Osteocyte (in vitro differentiated cells): ENCODE measurements at regions not wholly inside any gene's neighbourhood (a gene's known extent, or its start where the extent isn't known, plus 50 kb on each side); places are given as distances from the start of the nearest gene placed in this dataset.
A peak's percentile ranks its signal among the peaks of the same experiment; 100 is the strongest.

Experiments
- DNase-seq: peaks from one replicate; pipeline ENCODE4 v3.0.0; 2021; ENCODE audit warnings: mixed read lengths; ENCODE audit not compliant: unreplicated experiment; ENCODE audit errors: extremely low spot score
- H3K27ac Mint-ChIP-seq: one replicate; pipeline ENCODE4 v1.8.0; 2021; ENCODE audit warnings: mild to moderate bottlenecking, mixed read lengths; ENCODE audit not compliant: unreplicated experiment
- H3K27me3 Mint-ChIP-seq: one replicate; pipeline ENCODE4 v1.8.0; 2021; ENCODE audit warnings: mixed read lengths; ENCODE audit not compliant: unreplicated experiment
- H3K36me3 Mint-ChIP-seq: one replicate; pipeline ENCODE4 v1.8.0; 2021; ENCODE audit warnings: mixed read lengths; ENCODE audit not compliant: unreplicated experiment
- H3K4me1 Mint-ChIP-seq: one replicate; pipeline ENCODE4 v1.8.0; 2021; ENCODE audit warnings: mixed read lengths; ENCODE audit not compliant: unreplicated experiment
- H3K4me3 Mint-ChIP-seq: one replicate; pipeline ENCODE4 v1.8.0; 2021; ENCODE audit warnings: mild to moderate bottlenecking, moderate library complexity, mixed read lengths; ENCODE audit not compliant: unreplicated experiment
- H3K9me3 Mint-ChIP-seq: one replicate; pipeline ENCODE4 v1.8.0; 2021; ENCODE audit warnings: mixed read lengths; ENCODE audit not compliant: unreplicated experiment
- TF ChIP-seq, protein P1 (sequence below): fragments of 200-600 bp; sonication (generic); IDR thresholded peaks from 2 replicates; pipeline ENCODE4 v1.5.0; 2021; ENCODE audit warnings: antibody characterized with exemption, mild to moderate bottlenecking, moderate library complexity

DNA sequence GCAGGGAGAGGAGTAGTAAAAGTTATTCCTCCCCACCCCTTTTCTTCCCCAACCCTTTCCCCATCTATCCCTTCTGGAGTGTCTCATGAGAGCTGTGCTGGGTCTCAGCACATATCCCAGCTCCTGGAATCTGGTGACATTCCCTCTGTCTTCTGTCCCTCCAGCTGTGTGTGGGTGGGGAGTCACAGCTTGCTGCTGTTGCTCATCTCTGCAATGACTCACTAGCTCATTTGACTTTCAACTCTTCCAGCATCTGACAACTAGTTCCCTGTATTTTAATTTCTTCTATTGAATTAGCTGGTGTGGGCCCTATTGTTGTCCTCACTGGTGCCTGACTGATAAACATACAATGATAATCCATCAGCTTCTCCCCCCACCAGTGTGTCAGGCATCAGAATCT lies 198.9 kb upstream of the AUTS2 start:
- no peaks in the 10 kb centered on the region for H3K27me3 Mint-ChIP-seq
- DNase-seq: no peak
- TF ChIP-seq, protein P1, sequence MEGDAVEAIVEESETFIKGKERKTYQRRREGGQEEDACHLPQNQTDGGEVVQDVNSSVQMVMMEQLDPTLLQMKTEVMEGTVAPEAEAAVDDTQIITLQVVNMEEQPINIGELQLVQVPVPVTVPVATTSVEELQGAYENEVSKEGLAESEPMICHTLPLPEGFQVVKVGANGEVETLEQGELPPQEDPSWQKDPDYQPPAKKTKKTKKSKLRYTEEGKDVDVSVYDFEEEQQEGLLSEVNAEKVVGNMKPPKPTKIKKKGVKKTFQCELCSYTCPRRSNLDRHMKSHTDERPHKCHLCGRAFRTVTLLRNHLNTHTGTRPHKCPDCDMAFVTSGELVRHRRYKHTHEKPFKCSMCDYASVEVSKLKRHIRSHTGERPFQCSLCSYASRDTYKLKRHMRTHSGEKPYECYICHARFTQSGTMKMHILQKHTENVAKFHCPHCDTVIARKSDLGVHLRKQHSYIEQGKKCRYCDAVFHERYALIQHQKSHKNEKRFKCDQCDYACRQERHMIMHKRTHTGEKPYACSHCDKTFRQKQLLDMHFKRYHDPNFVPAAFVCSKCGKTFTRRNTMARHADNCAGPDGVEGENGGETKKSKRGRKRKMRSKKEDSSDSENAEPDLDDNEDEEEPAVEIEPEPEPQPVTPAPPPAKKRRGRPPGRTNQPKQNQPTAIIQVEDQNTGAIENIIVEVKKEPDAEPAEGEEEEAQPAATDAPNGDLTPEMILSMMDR: no peak

DNA sequence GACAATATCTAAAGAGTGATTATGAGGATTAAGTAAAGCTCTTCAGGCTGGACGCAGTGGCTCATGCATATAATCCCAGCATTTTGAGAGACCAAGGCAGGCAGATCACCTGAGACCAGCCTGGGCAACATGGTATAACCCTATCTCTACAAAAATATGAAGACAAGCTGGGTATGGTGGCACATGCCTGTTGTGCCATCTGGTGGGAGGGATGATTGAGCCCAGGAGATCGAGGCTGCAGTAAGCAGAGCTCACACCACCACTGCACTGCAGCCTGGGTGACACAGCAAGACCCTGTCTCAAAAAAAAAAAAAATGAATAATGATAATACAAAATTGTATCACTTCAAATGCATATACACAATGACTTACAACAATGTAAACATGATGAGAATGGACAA lies 195.6 kb upstream of the AUTS2 start:
- TF ChIP-seq, protein P1: no peak
- H3K9me3 Mint-ChIP-seq: no peaks in the 10 kb centered on the region
- H3K36me3 Mint-ChIP-seq: no peaks in the 10 kb centered on the region
- H3K4me1 Mint-ChIP-seq: peaks cover 9% of the 10 kb centered on the region
- peaks cover 2% of the 10 kb centered on the region for H3K27me3 Mint-ChIP-seq
- DNase-seq: no peak
- no peak overlapping the region for H3K4me3 Mint-ChIP-seq
- no peak overlapping the region for H3K27ac Mint-ChIP-seq

More for the DNA sequence above, 198.9 kb upstream of the AUTS2 start:
- Mint-ChIP-seq H3K9me3 (no peaks in the 10 kb centered on the region), H3K27ac (peak overlapping the region; percentile 47), H3K4me3 (no peak overlapping the region), H3K4me1 (peaks cover 32% of the 10 kb centered on the region), H3K36me3 (no peaks in the 10 kb centered on the region)

DNA sequence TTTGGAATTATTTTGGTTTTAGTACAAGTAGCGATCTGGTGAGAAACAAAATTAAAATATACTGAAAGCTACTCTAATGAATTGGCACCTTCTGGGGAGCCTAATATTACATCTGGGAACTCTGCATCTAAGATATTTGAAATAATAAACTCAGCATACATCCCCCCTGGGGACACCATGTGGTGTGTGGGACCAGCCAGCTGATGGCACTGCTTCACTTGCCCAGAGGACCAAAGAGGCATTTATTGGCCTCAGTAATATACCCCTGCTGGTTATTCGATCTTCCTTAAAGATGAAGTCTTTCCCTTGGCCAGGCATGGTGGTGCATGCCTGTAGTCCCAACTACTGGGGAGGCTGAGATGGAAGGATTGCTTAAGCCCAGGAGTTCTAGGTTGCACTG lies 195.1 kb upstream of the AUTS2 start:
- Mint-ChIP-seq H3K27ac (no peak overlapping the region), H3K27me3 (peaks cover 2% of the 10 kb centered on the region), H3K4me1 (peaks cover 9% of the 10 kb centered on the region), H3K9me3 (no peaks in the 10 kb centered on the region), H3K4me3 (no peak overlapping the region), H3K36me3 (no peaks in the 10 kb centered on the region)
- no peak for DNase-seq
- TF ChIP-seq, protein P1: peak; percentile 25

DNA sequence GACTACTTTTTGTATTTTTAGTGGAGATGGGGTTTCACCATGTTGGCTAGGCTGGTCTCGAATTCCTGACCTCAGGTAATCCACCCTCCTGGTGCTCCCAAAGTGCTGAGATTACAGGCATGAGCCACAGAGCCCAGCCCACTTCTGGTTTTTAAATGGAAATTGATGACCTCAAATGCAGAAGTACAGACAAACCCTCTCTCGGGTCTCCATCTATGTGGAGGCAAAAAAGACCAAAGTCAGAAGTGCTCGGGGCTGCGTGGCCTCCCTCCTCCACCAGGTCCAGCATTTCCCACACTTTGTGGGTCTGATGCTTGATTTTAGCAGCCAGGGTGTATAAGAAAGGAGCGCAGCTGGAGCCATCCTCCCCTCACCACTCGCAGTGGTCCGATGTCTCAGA lies 187.3 kb upstream of the AUTS2 start:
- peaks cover 6% of the 10 kb centered on the region for H3K27me3 Mint-ChIP-seq
- peaks cover 1% of the 10 kb centered on the region for H3K4me1 Mint-ChIP-seq
- DNase-seq: no peak
- peaks cover 5% of the 10 kb centered on the region for H3K9me3 Mint-ChIP-seq
- no peak overlapping the region for H3K4me3 Mint-ChIP-seq
- no peak overlapping the region for H3K27ac Mint-ChIP-seq
- TF ChIP-seq, protein P1: no peak
- no peaks in the 10 kb centered on the region for H3K36me3 Mint-ChIP-seq

DNA sequence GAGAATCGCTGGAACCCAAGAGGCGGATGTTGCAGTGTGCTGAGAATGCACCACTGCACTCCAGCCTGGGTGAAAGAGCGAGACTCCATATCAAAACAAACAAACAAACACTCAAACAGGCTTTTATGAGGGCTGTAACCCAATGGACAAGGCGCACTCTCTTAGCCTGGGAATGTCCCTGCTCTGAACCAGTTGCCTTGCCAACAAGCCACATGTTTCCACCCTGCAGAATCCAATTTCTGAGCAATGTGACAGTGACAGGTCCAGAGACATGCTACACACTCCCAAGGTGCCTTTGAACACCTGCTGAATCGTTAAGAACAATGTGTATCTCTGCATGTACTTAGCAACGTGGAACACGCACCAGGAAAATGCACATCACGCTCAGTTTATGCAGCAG lies 186.8 kb upstream of the AUTS2 start:
- H3K36me3 Mint-ChIP-seq: no peaks in the 10 kb centered on the region
- peaks cover 1% of the 10 kb centered on the region for H3K4me1 Mint-ChIP-seq
- no peak overlapping the region for H3K27ac Mint-ChIP-seq
- no peak overlapping the region for H3K4me3 Mint-ChIP-seq
- no peak for DNase-seq
- peaks cover 6% of the 10 kb centered on the region for H3K27me3 Mint-ChIP-seq
- TF ChIP-seq, protein P1: no peak
- peaks cover 5% of the 10 kb centered on the region for H3K9me3 Mint-ChIP-seq
